ENCODE measurements at regions not wholly inside any gene's neighbourhood (a gene's known extent, or its start where the extent isn't known, plus 50 kb on each side); places are given as distances from the start of the nearest gene placed in this dataset.
A peak's percentile ranks its signal among the peaks of the same experiment; 100 is the strongest.

- Histone ChIP-seq H3K27ac (ENCODE audit: low read depth in 2 of 2, low read length in 1 of 2) (no peak overlapping the region), H3K27me3 (ENCODE audit: control insufficient read depth in 1 of 2, insufficient read depth in 2 of 2, low read length in 2 of 2) (no peaks in the 10 kb centered on the region), H3K4me3 (ENCODE audit: low read depth in 1 of 2, low read length in 2 of 2) (no peak overlapping the region), H3K36me3 (ENCODE audit: control insufficient read depth in 2 of 2, insufficient read depth in 2 of 2, low read length in 1 of 2) (no peaks in the 10 kb centered on the region), H3K9me3 (ENCODE audit: control insufficient read depth in 2 of 2, insufficient read depth in 1 of 2, low read depth in 1 of 2, low read length in 1 of 2) (no peaks in the 10 kb centered on the region), H3K4me1 (ENCODE audit: control insufficient read depth in 2 of 2, insufficient read depth in 2 of 2, low read length in 1 of 2) (no peaks in the 10 kb centered on the region)
- WGBS, 2 donors, result 83 to 89% methylated on average over 10 of the region's 10 CpGs
Observed at GRCh38 chr11:128335729-128336128, 251.6 kb downstream of the ETS1 start.

GRCh38 chr11:128334311-128335044 lies 252.9 kb downstream of the ETS1 start:
- Histone ChIP-seq H3K9me3 (ENCODE audit: control insufficient read depth in 2 of 2, insufficient read depth in 1 of 2, low read depth in 1 of 2, low read length in 1 of 2) (no peaks in the 10 kb centered on the region), H3K27ac (ENCODE audit: low read depth in 2 of 2, low read length in 1 of 2) (no peak overlapping the region), H3K36me3 (ENCODE audit: control insufficient read depth in 2 of 2, insufficient read depth in 2 of 2, low read length in 1 of 2) (no peaks in the 10 kb centered on the region), H3K4me3 (ENCODE audit: low read depth in 1 of 2, low read length in 2 of 2) (no peak overlapping the region), H3K4me1 (ENCODE audit: control insufficient read depth in 2 of 2, insufficient read depth in 2 of 2, low read length in 1 of 2) (no peaks in the 10 kb centered on the region), H3K27me3 (ENCODE audit: control insufficient read depth in 1 of 2, insufficient read depth in 2 of 2, low read length in 2 of 2) (no peaks in the 10 kb centered on the region)
- 54 to 61% methylated on average over 12 of the region's 12 CpGs for WGBS, 2 donors

- no peak overlapping the region for H3K27ac ChIP-seq (ENCODE audit: low read depth in 2 of 2, low read length in 1 of 2)
- H3K4me1 ChIP-seq (ENCODE audit: control insufficient read depth in 2 of 2, insufficient read depth in 2 of 2, low read length in 1 of 2), result no peaks in the 10 kb centered on the region
- 72 to 74% methylated on average over 3 of the region's 3 CpGs for WGBS, 2 donors
- no peaks in the 10 kb centered on the region for H3K27me3 ChIP-seq (ENCODE audit: control insufficient read depth in 1 of 2, insufficient read depth in 2 of 2, low read length in 2 of 2)
- no peaks in the 10 kb centered on the region for H3K36me3 ChIP-seq (ENCODE audit: control insufficient read depth in 2 of 2, insufficient read depth in 2 of 2, low read length in 1 of 2)
- no peak overlapping the region for H3K4me3 ChIP-seq (ENCODE audit: low read depth in 1 of 2, low read length in 2 of 2)
- no peaks in the 10 kb centered on the region for H3K9me3 ChIP-seq (ENCODE audit: control insufficient read depth in 2 of 2, insufficient read depth in 1 of 2, low read depth in 1 of 2, low read length in 1 of 2)
Observed at GRCh38 chr11:128331317-128331716, 256.0 kb downstream of the ETS1 start.

- no peak overlapping the region for H3K27ac ChIP-seq (ENCODE audit: low read depth in 2 of 2, low read length in 1 of 2)
- WGBS, 2 donors, result 81 to 85% methylated on average over 2 of the region's 2 CpGs
- no peak overlapping the region for H3K4me3 ChIP-seq (ENCODE audit: low read depth in 1 of 2, low read length in 2 of 2)
- no peaks in the 10 kb centered on the region for H3K4me1 ChIP-seq (ENCODE audit: control insufficient read depth in 2 of 2, insufficient read depth in 2 of 2, low read length in 1 of 2)
- H3K36me3 ChIP-seq (ENCODE audit: control insufficient read depth in 2 of 2, insufficient read depth in 2 of 2, low read length in 1 of 2), result no peaks in the 10 kb centered on the region
- H3K27me3 ChIP-seq (ENCODE audit: control insufficient read depth in 1 of 2, insufficient read depth in 2 of 2, low read length in 2 of 2), result no peaks in the 10 kb centered on the region
- H3K9me3 ChIP-seq (ENCODE audit: control insufficient read depth in 2 of 2, insufficient read depth in 1 of 2, low read depth in 1 of 2, low read length in 1 of 2), result no peaks in the 10 kb centered on the region
Observed at GRCh38 chr11:128330203-128330602, 257.2 kb downstream of the ETS1 start.

- no peaks in the 10 kb centered on the region for H3K4me1 ChIP-seq (ENCODE audit: control insufficient read depth in 2 of 2, insufficient read depth in 2 of 2, low read length in 1 of 2)
- 44 to 51% methylated on average over 9 of the region's 9 CpGs for WGBS, 2 donors
- no peaks in the 10 kb centered on the region for H3K9me3 ChIP-seq (ENCODE audit: control insufficient read depth in 2 of 2, insufficient read depth in 1 of 2, low read depth in 1 of 2, low read length in 1 of 2)
- H3K27ac ChIP-seq (ENCODE audit: low read depth in 2 of 2, low read length in 1 of 2), result no peak overlapping the region
- H3K27me3 ChIP-seq (ENCODE audit: control insufficient read depth in 1 of 2, insufficient read depth in 2 of 2, low read length in 2 of 2), result no peaks in the 10 kb centered on the region
- no peak overlapping the region for H3K4me3 ChIP-seq (ENCODE audit: low read depth in 1 of 2, low read length in 2 of 2)
- no peaks in the 10 kb centered on the region for H3K36me3 ChIP-seq (ENCODE audit: control insufficient read depth in 2 of 2, insufficient read depth in 2 of 2, low read length in 1 of 2)
Observed at GRCh38 chr11:128328955-128329551, 258.3 kb downstream of the ETS1 start.

GRCh38 chr11:128327274-128327673 lies 260.1 kb downstream of the ETS1 start:
- Histone ChIP-seq H3K27ac (ENCODE audit: low read depth in 2 of 2, low read length in 1 of 2) (no peak overlapping the region), H3K4me3 (ENCODE audit: low read depth in 1 of 2, low read length in 2 of 2) (no peak overlapping the region), H3K27me3 (ENCODE audit: control insufficient read depth in 1 of 2, insufficient read depth in 2 of 2, low read length in 2 of 2) (no peaks in the 10 kb centered on the region), H3K36me3 (ENCODE audit: control insufficient read depth in 2 of 2, insufficient read depth in 2 of 2, low read length in 1 of 2) (no peaks in the 10 kb centered on the region), H3K9me3 (ENCODE audit: control insufficient read depth in 2 of 2, insufficient read depth in 1 of 2, low read depth in 1 of 2, low read length in 1 of 2) (no peaks in the 10 kb centered on the region), H3K4me1 (ENCODE audit: control insufficient read depth in 2 of 2, insufficient read depth in 2 of 2, low read length in 1 of 2) (no peaks in the 10 kb centered on the region)
- 66 to 68% methylated on average over 4 of the region's 4 CpGs for WGBS, 2 donors

- Histone ChIP-seq H3K4me3 (ENCODE audit: low read depth in 1 of 2, low read length in 2 of 2) (no peak overlapping the region), H3K9me3 (ENCODE audit: control insufficient read depth in 2 of 2, insufficient read depth in 1 of 2, low read depth in 1 of 2, low read length in 1 of 2) (no peaks in the 10 kb centered on the region), H3K4me1 (ENCODE audit: control insufficient read depth in 2 of 2, insufficient read depth in 2 of 2, low read length in 1 of 2) (no peaks in the 10 kb centered on the region), H3K27ac (ENCODE audit: low read depth in 2 of 2, low read length in 1 of 2) (no peak overlapping the region), H3K36me3 (ENCODE audit: control insufficient read depth in 2 of 2, insufficient read depth in 2 of 2, low read length in 1 of 2) (no peaks in the 10 kb centered on the region), H3K27me3 (ENCODE audit: control insufficient read depth in 1 of 2, insufficient read depth in 2 of 2, low read length in 2 of 2) (no peaks in the 10 kb centered on the region)
- WGBS, 2 donors, result 54 to 68% methylated on average over 7 of the region's 7 CpGs
Observed at GRCh38 chr11:128326791-128327190, 260.6 kb downstream of the ETS1 start.

- H3K27me3 ChIP-seq (ENCODE audit: control insufficient read depth in 1 of 2, insufficient read depth in 2 of 2, low read length in 2 of 2), result no peaks in the 10 kb centered on the region
- WGBS, 2 donors, result 63 to 66% methylated on average over 14 of the region's 14 CpGs
- peak overlapping the region; percentile 19 to 38 for H3K27ac ChIP-seq (ENCODE audit: low read depth in 2 of 2, low read length in 1 of 2)
- H3K4me3 ChIP-seq (ENCODE audit: low read depth in 1 of 2, low read length in 2 of 2), result no peak overlapping the region
- H3K4me1 ChIP-seq (ENCODE audit: control insufficient read depth in 2 of 2, insufficient read depth in 2 of 2, low read length in 1 of 2), result no peaks in the 10 kb centered on the region
- H3K36me3 ChIP-seq (ENCODE audit: control insufficient read depth in 2 of 2, insufficient read depth in 2 of 2, low read length in 1 of 2), result no peaks in the 10 kb centered on the region
- no peaks in the 10 kb centered on the region for H3K9me3 ChIP-seq (ENCODE audit: control insufficient read depth in 2 of 2, insufficient read depth in 1 of 2, low read depth in 1 of 2, low read length in 1 of 2)
Observed at GRCh38 chr11:128324531-128325141, 262.7 kb downstream of the ETS1 start.

GRCh38 chr11:128324051-128324481 lies 263.3 kb downstream of the ETS1 start:
- H3K4me3 ChIP-seq (ENCODE audit: low read depth in 1 of 2, low read length in 2 of 2), result no peak overlapping the region
- H3K27ac ChIP-seq (ENCODE audit: low read depth in 2 of 2, low read length in 1 of 2), result peak overlapping the region; percentile 19 to 61
- no peaks in the 10 kb centered on the region for H3K27me3 ChIP-seq (ENCODE audit: control insufficient read depth in 1 of 2, insufficient read depth in 2 of 2, low read length in 2 of 2)
- 71 to 73% methylated on average over 9 of the region's 9 CpGs for WGBS, 2 donors
- H3K36me3 ChIP-seq (ENCODE audit: control insufficient read depth in 2 of 2, insufficient read depth in 2 of 2, low read length in 1 of 2), result no peaks in the 10 kb centered on the region
- H3K9me3 ChIP-seq (ENCODE audit: control insufficient read depth in 2 of 2, insufficient read depth in 1 of 2, low read depth in 1 of 2, low read length in 1 of 2), result no peaks in the 10 kb centered on the region
- no peaks in the 10 kb centered on the region for H3K4me1 ChIP-seq (ENCODE audit: control insufficient read depth in 2 of 2, insufficient read depth in 2 of 2, low read length in 1 of 2)

Data from esophagus (tissue), 2 donors.